NB4 (cell line): ENCODE measurements at regions not wholly inside any gene's neighbourhood (a gene's known extent, or its start where the extent isn't known, plus 50 kb on each side); places are given as distances from the start of the nearest gene placed in this dataset.

Experiments used
- DNase-seq: peaks from one replicate; pipeline ENCODE4 v3.0.0; 2010; ENCODE audit warnings: low read depth
- H3K4me3 ChIP-seq: one replicate; pipeline ENCODE4 v1.5.1; 2011; ENCODE audit warnings: mild to moderate bottlenecking, low read depth, low read length, moderate library complexity
- MAX ChIP-seq: IDR thresholded peaks from 2 replicates; pipeline ENCODE4 v1.6.1; 2011; ENCODE audit warnings: low read depth, low read length
- MYC ChIP-seq: IDR thresholded peaks from 2 replicates; pipeline ENCODE4 v1.6.1; 2011; ENCODE audit warnings: low read depth, low read length
- POLR2A ChIP-seq: IDR thresholded peaks from 2 replicates; pipeline ENCODE4 v1.6.1; 2011; ENCODE audit warnings: mild to moderate bottlenecking; ENCODE audit not compliant: insufficient read length; ENCODE audit errors: extremely low read depth
- TF ChIP-seq, protein P1 (sequence below): IDR thresholded peaks from one replicate; pipeline ENCODE4 v1.5.1; 2012; ENCODE audit warnings: low read depth, low read length

DNA sequence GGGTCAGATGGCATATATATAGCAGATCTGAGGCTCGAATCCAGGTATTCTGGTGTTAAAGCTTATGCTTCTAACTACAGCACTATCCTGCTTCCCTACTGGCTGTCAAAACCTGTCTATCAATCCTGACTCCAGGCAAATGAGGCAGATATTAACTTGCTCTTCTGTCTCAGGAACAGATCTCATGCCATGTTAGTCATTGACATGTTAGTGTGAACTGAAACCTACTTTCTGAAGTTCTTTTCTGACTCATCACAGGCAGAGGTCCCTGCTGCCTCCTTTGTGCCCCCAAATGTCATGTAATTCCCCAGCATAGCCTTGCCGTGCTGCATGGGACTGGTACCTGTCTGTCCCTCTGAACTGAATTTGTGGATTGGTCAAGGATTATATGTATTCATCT, 125.0 kb upstream of the SMAD3 start:
- H3K4me3 ChIP-seq, result no peak overlapping the region
- TF ChIP-seq MAX (no peak), MYC (no peak), POLR2A (no peak)
- TF ChIP-seq, protein P1, sequence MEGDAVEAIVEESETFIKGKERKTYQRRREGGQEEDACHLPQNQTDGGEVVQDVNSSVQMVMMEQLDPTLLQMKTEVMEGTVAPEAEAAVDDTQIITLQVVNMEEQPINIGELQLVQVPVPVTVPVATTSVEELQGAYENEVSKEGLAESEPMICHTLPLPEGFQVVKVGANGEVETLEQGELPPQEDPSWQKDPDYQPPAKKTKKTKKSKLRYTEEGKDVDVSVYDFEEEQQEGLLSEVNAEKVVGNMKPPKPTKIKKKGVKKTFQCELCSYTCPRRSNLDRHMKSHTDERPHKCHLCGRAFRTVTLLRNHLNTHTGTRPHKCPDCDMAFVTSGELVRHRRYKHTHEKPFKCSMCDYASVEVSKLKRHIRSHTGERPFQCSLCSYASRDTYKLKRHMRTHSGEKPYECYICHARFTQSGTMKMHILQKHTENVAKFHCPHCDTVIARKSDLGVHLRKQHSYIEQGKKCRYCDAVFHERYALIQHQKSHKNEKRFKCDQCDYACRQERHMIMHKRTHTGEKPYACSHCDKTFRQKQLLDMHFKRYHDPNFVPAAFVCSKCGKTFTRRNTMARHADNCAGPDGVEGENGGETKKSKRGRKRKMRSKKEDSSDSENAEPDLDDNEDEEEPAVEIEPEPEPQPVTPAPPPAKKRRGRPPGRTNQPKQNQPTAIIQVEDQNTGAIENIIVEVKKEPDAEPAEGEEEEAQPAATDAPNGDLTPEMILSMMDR, result no peak
- DNase-seq, result no peak

DNA sequence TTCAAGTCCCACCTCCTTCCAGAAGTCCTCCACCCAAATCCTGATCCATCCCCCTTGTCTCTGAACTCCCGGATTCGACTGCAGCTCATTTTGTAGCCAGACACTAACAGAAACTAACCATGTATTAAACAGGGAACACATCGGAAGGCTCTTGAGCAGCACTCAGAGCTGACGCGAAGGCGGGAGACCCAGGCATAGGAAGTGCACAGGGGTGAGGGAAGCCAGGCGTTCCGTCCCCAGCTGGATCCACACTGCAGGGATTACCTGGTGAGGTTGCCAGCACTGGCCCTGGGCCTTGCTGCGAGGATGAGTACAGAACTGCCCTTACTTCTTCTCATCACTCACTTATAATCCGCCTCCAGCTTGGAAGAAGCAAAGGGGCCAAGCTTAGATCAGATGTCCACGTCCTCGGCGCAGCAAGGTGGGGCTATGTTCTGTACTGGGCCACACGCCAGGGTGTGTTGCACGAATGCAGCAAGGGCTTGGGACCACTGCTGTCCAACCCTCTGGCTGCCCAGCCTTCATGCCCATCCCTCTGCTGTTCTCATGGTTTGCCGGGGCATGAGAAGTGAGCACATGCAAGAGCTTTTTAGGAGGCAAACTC, 124.2 kb upstream of the SMAD3 start:
- DNase-seq, result no peak
- no peak overlapping the region for H3K4me3 ChIP-seq
- TF ChIP-seq MYC (no peak), POLR2A (no peak), MAX (no peak)
- TF ChIP-seq, protein P1, result no peak

DNA sequence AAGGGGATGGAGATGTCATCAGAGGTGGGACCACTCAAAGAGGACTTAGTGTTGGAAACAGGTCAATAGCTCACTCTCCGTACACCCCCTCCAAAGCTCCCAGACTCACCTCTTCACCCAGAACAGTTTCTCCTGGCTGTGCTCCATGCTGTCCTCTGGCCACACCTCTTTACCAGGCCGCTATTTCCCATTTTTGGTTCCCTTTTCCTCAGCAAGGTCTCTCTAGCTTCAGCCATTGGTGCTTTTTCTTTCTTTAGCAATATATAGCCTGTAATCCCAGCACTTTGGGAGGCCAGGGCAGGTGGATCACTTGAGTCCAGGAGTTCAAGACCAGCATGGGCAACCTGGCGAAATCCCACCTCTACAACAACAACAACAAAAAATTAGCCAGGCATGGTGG, 123.6 kb upstream of the SMAD3 start:
- H3K4me3 ChIP-seq, result no peak overlapping the region
- no peak for DNase-seq
- TF ChIP-seq, protein P1, result no peak
- TF ChIP-seq POLR2A (no peak), MYC (no peak), MAX (no peak)

DNA sequence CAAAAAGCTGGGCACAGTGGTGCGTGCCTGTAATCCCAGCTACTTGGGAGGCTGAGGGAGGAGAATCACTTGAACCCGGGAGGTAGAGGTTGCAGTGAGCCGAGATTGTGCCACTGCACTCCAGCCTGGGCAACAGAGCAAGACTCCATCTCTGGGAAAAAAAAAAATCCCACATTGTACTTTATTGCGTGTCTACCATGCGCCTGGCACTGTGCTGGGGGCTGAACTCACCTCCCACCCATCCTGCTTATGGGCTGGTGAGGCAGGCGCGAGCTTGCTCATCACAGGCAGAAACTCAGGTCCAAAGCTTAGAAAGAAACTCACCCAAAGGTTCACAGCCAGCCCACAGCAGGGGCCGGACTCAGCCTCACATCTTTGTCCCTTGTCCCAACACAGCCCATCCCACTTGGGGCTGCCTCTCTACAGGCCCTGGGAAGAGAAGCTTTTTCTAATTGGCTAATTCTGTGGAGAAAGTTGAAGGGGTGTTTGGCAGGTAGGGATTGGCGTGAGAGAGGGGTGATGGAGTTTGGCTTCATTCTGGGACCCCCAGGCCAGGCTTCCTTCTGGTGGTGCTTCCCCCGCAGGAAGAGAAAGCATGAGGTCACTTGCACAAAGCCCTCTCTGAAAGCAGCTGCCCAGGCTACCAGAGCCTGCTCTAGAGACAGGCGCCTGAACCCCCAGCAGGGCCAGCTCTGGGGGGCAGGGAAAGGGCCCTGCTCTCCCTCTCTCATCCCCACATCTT, 122.6 kb upstream of the SMAD3 start:
- TF ChIP-seq POLR2A, result no peak
- TF ChIP-seq MAX, result no peak
- TF ChIP-seq, protein P1, result no peak
- no peak for TF ChIP-seq MYC

DNA sequence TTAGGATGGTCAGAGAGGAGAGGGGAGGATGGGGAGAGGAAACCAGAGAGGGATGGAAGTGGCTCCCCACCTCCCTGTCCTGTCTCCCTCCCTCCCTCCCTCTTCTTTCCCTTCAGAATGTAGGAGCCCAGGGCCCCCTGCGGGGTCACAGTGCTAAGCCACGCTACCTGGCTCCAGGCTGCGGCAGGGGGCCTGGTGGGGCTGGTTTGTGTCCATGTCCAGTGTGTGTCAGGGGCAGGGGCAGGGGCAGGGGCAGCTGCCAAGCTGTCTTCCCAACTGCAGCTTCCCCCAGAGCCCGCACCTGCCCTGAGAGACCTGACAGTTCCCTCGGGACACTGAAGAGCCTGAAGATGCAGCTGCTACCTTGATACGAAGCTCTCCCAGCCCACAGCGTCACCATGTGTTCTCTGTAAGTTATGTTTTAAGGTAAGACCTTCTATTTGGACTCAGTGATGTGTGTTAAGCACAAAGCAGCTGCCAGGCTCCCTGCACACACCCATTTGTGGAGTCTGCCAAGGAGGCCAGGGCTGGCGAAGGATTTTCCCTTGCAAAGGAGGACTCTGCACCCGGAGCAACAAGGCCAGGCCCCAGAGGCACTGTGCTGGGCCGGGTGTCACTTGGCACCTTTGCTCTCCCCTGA, 121.8 kb upstream of the SMAD3 start:
- DNase-seq, result no peak
- H3K4me3 ChIP-seq, result no peak overlapping the region
- TF ChIP-seq, protein P1, result no peak
- TF ChIP-seq MYC (no peak), POLR2A (no peak), MAX (no peak)

More for the DNA sequence above, 122.6 kb upstream of the SMAD3 start:
- H3K4me3 ChIP-seq, result no peak overlapping the region
- DNase-seq, result no peak
